GM21528 (cell line): ENCODE measurements at regions not wholly inside any gene's neighbourhood (a gene's known extent, or its start where the extent isn't known, plus 50 kb on each side); places are given as distances from the start of the nearest gene placed in this dataset.

Source experiments
- ATAC-seq: cut with Tn5 transposase; IDR thresholded peaks from one replicate; pipeline ENCODE4 v1.9.1; 2021; ENCODE audit warnings: mild to moderate bottlenecking, moderate library complexity; ENCODE audit not compliant: unreplicated experiment, low FRiP score

DNA sequence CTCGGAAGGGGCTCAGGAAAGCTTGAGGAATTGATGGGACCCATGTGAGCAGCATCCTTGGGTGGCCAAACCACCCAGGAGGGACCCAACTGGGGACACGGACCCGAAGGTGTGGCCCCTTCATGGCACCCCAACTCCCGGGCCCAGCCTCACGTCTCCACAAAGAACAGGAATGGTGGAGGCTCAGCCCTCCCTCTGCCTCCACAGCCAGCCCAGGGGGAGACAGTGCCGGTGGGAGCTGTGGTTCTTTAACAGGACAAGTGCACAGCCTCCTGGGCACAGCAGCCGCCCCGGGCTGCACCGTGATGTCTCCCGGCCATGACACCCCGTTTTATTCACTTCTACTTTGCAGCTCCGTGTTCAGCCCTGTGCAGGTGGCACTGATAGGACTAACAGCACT, 587.2 kb downstream of the BRD1 start:
- ATAC-seq, result no peak

DNA sequence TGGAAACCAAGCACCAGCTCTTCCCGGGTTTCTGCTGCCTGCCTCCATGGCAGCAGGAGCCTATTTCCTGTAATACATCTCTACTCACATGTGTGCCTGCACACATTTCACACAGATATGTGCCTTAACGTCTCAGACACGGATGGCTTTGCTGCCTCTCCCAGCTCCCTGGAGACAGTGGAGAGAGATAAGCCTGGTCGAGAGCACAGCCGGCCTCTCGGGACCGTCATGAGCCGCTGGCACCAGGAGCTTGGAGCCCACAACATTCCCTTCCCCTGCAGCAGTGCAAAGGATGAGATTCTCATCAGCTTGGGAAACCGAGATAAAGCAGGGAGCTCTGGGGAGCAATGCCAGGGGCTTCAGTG, 587.7 kb downstream of the BRD1 start:
- no peak for ATAC-seq

- no peak for ATAC-seq
Observed at GRCh38 chr22:49239264-49240015, 588.2 kb downstream of the BRD1 start.

DNA sequence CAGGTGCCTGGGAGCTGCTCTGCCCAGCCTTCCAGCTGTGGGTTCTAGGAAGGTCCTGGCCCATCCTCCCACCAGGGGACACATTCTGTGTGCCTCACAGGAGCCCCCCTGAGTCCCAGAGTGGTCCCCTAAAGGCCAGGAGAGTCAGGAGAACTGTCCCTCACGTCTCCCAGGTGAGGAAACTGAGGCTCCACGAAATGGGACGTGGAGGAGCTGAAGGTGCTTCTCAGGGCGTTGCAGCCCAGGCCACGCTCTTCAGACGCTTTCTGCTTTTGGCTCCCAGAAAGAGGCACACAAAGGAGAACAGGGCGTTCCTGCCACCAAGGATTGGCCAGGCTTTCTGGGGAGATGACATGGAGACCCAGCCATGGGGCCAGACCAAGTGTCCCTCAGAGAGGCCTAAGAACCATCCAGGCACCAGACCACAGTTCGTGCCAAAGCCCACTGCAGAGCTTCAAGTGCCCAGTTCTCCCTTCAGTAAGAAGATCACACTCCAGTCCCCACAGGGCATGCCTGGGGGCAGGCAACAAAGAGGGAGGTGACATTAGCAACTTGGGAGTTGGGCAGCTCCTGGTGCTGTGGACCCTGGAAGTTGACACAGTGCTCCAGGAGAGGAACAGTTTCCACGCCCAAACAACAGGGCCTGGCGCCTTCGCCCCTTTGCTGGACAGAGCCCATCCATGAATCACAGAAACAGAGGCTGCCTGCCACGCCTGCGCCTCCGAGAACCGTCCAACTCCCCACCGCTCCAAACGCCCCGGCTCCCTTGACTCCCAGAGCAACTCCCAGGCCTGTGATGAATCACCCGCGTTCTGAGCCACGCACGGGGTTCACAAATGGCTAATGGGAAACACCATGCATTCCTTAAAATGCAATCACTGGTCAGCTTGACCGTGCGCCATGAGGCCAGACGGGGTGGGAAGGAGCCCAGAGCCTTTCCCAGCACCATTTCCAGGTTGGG, 589.2 kb downstream of the BRD1 start:
- ATAC-seq, result no peak

DNA sequence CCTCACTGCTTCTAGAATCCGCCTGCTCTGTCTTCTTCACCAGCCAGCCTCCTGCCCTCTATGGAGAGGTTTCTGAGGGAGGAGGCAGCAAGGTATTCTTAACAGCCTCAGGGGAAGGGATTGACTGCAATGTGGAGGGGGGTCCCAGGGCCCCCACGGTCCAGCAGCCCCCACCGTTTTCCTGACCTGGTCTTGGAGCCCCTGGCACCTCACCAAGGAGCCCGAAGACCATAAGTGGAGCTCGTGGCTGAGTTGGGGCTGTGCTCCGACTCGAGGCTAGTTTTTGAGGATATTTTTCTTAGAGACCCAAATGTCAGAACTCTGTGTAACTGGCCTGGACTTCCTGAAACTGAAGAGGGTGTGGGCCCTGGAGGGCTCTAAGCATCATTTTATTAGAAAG, 590.0 kb downstream of the BRD1 start:
- ATAC-seq, result no peak

DNA sequence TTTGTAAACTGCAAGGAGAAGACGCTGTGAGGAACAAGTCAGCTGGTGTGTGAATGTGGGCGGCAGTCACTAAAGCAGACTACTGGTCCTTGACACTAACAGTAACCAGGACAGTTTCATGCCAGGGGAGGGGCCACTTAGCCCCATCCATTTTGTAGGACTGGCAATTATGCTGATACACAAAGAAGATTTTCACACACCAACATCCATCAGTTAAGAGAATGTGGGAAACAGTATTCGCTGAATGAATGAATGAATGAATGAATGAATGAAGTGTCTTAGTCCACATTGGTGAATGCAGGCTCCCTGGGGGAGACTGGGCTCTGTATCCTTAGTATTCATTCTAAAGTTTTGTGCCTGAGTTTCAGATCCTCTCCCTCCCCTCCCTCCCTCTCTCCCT, 590.4 kb downstream of the BRD1 start:
- no peak for ATAC-seq

DNA sequence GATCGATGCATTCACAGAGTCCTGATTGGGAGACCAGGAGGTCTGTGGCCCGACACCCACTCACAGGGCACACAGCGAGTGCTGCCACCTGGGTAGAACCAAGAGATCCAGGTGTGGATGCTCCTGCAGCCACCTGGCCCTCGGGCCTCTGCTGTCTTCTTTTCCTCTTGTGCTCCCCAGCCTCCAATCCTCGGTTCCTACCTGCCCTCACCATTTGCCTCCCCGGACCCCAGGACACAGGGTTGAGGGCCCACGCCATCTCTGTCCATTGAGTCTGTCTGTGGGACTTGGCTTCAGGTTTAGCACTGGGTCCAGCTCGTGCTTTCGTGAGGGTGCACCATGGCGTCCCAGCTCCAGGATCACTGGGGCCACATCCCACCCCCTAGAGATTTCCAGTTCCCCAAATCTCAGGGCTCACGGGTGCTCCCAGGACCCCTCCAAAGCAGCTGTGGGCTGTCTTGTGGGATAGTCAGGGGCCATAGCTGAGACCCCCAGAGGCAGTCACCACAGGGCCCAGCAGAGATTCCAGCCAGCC, 591.1 kb downstream of the BRD1 start:
- no peak for ATAC-seq

DNA sequence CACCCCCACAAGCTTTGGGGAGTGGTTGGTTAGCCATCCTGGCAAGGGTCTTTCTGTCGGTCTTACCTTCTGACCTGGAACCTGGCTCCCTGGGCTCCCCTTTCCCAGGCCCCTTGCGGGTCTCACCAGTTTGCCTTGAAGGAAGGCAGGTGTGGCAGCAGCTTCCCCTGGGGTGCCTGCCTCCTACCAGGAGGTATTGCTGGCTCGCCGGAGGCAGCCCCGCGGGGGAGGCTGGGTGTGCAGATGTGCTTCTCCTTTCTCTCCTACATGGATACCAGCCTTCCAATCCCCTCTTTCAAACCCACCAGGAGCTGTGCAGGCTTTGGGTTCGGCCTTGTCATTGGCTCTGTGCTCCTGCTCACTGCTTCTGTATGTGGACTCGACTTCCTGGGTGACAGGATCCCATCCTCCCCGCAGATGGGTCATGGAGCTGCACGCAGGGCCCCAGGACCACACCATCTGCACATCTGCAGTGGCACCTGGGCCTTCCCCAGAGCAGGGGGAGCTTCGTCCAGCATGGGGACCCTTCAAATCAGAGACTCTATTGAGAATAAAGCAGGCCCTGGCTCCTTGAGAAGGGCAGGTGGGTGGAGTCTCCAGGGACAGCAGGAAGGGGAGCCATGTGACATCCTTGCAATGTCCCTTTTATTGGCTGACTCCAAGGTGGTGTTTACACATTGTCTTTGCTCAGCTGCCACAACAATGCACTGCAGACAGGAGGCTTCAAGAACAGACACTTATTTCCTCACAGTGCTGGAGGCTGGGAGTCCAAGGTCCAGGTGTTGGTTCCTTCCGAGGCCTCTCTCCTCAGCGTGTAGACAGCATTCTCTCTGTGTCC, 592.0 kb downstream of the BRD1 start:
- ATAC-seq, result no peak

DNA sequence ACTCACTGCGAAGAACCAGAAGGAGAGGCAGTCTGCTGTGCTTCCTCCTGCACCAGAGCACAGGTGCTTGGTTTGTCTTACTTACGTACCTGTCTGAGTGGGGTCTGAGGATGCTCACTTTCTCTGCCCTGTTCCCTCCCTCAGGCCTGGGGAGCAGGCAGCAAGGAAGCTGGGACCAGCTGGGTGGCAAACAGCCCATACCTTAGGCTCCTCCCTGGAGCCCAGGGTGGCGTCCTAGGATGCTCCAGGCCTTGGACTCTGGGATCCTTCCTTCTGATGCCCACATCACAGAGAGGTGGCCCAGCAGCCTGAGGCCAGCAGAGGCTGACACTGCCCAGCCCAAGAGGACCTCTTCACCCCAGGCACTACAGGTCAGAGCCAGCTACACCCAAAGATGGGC, 593.2 kb downstream of the BRD1 start:
- ATAC-seq, result no peak

DNA sequence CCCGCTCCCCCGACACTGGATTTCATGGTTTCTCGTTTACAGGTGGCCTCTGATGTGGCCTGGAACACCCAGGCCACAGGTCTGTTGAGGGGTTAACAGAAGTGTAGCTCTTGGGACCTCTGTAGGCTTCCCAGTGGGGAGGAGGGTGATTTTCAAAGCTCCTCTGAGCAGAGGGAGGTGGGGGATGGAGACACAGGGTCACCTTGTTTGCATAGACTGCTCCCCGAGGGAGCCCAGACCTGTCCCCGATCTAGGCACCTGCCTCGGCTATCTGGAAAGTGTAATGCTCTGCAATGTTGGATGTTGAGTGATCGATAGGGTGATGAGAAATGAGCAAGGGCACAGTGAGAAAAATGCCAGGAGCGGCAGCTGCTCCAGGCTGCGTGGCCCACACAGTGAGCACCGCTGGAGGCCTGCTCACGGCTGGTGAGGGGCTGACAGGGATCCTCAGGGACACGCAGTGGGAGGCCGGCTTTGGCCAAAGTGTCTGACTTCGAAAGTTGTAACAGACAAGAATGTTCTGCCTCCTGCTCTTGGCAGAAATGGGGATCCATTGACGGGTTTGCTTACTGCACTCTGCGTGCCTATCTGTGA, 594.1 kb downstream of the BRD1 start:
- no peak for ATAC-seq

GRCh38 chr22:49232319-49233067, 595.2 kb downstream of the BRD1 start:
- no peak for ATAC-seq

DNA sequence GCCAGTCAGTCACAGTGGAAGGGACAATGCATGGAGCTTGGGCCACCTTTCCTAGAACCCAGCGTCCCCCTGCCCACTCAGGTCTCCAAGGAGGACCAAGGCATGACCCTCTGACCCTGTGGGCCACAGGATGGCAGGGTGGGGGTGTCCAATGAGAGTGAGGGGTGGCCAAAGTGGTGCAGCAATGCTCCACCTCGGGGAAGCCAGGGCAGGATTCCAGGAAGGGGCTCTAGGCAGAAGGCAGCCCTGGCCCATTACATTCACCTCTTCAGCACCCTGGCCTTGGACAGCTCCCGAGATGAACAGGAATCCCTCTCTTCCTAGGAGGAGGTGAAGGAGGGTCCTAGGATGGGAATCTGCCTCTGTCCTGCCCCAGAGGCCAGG, 597.5 kb downstream of the BRD1 start:
- ATAC-seq, result no peak

GRCh38 chr22:49229483-49230193, 598.0 kb downstream of the BRD1 start:
- ATAC-seq, result no peak

DNA sequence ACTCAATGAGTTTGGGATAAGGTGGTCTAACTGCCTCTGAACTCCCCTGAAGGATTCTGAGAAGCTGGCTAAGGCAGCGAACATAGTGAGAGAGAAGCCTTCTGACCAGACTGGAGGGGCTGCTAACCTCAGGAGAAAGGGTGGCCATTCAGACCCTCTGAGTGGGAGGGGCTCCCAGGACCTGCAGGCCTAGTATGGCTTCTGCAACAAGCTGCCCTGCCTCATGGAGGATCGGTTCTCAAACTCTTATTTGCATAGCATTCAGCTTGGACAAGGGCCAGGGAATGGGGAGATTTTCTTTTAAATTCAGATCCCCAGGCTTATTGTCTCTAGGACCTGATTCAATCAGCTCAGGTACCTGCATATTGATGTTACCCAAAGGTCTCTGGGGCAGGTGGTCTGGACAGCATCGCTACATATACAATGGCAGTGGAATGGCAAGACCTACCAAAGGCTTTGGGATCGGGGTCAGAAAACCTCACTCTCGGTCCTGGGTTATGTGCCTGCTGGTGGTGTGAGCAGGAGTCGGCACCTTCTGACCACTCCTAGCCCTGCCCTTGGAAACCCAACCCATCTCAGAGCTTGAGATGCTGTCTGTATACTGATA, 599.1 kb downstream of the BRD1 start:
- ATAC-seq, result no peak

DNA sequence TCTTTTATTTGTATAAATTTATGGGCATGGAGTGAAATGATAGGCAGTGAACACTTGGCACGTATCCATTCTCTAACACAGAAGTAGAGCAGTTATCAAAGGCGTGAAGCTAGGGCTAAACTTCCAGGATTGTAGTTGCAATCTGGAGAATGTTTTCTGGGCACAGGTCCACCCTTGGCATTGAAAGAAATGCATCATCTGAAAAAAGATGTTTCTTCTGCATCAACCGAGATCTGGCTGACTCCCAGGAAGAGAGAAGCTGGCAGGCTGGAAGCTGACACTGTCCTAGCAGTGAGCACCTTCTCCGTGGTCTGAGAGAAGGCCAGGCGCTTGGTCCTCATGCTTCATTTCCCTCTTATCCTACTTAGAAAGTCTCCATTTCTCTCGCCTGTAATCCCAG, 600.0 kb downstream of the BRD1 start:
- no peak for ATAC-seq

- no peak for ATAC-seq
Observed at GRCh38 chr22:49226096-49226495, 601.6 kb downstream of the BRD1 start.

DNA sequence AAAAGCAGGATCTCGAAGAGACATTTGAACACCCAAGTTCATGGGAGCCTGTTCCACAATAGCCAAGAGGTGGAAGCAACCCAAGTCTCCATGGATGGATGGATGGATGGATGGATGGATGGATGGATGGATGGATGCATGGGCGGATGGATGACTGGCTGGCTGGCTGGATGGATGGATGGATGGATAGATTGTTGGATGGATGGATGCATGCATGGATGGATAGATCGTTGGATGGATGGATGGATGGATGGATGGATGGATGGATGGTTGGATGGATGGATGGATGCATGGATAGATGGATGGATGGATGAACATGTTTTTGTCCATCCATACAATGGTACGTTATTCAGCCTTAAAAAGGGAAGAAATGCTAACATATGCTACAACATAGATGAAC, 603.4 kb downstream of the BRD1 start:
- no peak for ATAC-seq

- no peak for ATAC-seq
Observed at GRCh38 chr22:49218142-49218541, 609.5 kb downstream of the BRD1 start.

GRCh38 chr22:49216579-49216978, 611.1 kb downstream of the BRD1 start:
- ATAC-seq, result no peak
